Fibroblast of the aortic adventitia (primary cell): ENCODE measurements at regions not wholly inside any gene's neighbourhood (a gene's known extent, or its start where the extent isn't known, plus 50 kb on each side); places are given as distances from the start of the nearest gene placed in this dataset.

Experiments used
- DNase-seq: peaks from one replicate; pipeline ENCODE4 v3.0.0-alpha.2; 2010; ENCODE audit warnings: low read depth
- H3K4me3 ChIP-seq: 2 replicates; pipeline ENCODE4 v1.5.1; 2011; ENCODE audit warnings: low read depth, mild to moderate bottlenecking, control low read depth, low read length, moderate library complexity
- TF ChIP-seq, protein P1 (sequence below): IDR thresholded peaks from 2 replicates; pipeline ENCODE4 v1.5.1; 2011; ENCODE audit warnings: mild to moderate bottlenecking, low read length, control low read depth, inconsistent platforms; ENCODE audit not compliant: insufficient read depth

DNA sequence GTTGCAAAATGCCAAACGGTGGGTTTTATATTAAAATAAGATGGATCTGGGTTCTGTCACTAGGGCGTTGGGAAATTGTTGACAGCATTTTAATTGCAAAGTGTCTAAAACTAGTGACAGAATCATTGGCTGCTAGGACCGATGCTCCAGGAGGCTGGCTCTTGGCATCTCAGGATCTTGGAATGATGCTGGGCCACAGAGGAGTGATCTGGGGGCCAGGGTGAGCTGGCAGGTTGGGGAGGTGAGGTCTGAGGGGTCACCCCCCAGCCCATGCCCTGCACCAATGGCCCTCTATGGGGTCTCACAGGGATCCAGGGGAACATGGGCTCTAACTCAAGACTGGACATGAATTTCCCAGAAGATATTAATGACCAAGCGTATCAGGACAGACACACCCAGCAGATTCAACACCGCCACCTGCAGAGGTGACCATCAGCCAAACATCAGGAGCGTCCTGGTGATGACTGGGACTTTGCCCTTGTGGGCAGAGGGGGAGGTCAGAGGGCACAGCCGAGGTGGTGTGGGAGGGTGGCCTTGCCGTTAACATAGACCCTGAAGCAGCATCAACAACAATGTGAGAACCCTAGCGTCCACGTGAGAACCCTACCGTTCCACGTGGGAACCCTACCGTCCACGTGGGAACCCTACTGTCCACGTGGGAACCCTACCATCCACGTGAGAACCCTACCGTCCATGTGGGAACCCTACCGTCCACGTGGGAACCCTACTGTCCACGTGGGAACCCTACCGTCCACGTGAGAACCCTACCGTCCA lies 89.0 kb upstream of the PPP2R2D start:
- H3K4me3 ChIP-seq = no peak overlapping the region
- TF ChIP-seq, protein P1, sequence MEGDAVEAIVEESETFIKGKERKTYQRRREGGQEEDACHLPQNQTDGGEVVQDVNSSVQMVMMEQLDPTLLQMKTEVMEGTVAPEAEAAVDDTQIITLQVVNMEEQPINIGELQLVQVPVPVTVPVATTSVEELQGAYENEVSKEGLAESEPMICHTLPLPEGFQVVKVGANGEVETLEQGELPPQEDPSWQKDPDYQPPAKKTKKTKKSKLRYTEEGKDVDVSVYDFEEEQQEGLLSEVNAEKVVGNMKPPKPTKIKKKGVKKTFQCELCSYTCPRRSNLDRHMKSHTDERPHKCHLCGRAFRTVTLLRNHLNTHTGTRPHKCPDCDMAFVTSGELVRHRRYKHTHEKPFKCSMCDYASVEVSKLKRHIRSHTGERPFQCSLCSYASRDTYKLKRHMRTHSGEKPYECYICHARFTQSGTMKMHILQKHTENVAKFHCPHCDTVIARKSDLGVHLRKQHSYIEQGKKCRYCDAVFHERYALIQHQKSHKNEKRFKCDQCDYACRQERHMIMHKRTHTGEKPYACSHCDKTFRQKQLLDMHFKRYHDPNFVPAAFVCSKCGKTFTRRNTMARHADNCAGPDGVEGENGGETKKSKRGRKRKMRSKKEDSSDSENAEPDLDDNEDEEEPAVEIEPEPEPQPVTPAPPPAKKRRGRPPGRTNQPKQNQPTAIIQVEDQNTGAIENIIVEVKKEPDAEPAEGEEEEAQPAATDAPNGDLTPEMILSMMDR = no peak
- DNase-seq = no peak

DNA sequence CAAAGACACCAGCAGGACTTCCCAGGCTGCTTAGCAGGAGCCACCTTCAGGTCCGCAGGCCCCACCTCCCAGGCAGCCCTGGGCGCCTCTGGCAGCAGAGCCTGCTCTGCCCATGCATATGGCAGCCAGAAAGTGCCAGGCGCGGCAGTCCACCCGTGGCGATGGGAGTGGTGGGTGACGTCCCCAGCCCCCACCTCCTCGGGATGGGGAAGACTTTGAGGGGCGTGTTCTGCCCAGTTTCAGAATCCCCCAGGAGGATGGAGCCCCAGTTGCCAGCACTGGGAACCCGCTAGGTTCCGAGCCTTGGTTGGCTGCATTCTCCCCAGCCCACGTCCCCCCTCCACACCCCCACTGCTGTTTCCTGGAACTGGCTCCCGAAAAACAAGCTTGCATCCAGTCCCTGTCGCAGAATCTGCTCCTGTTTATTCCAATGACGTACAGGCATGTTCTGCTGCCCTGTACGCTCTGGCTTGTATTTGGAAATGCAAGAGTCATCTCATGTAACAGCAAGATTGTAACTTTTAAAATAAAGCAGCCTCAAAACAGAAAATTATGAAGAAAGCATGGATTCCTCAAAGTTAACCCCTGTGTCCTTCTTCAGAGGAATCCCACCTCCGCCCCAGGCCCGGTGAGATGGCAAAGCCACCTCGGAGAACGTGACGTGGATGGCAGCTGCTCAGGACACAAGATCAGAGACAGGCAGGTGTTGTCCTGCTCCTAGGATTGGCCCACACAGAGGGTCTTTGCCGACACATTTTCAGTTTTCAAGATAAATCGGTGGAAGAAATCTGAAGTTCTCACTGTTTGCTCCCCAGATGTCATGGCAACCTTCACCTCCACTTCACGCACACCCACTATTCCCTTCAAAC lies 87.8 kb upstream of the PPP2R2D start:
- DNase-seq = no peak
- no peak overlapping the region for H3K4me3 ChIP-seq
- TF ChIP-seq, protein P1 = no peak

DNA sequence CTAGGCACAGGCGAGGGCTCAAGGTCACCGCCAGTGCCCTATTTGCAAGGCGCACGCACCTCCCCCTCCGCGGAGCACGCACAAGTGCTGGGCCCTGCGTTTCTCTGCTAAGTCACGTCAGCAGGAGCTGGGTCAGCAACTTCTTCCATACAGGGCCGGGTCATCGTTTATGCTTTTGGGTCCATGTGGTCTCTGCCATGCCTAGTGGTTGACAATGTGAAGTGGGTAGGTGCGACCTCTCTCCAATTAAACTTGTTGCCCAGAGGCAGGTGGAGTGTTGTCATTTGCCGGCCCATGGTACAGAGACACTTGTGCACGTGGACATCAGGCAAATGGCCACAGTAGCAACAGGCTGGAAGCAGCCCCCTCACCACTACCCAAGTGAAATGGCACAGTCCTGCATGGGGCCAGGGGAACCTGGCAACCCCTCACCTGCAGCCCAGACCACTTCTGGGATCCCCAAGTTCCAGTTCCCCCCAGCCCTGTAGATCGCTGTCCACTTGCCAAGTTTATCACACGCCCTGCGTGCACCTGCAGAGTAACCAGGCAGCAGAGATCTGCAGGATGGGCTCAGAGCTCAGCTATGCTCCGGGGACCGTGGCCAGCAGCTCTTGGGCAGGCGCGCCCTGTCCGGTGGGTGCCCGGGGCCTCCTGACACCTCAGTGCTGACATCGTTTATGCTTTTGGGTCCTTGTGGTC lies 86.1 kb upstream of the PPP2R2D start:
- H3K4me3 ChIP-seq = no peak overlapping the region
- TF ChIP-seq, protein P1 = no peak
- no peak for DNase-seq

DNA sequence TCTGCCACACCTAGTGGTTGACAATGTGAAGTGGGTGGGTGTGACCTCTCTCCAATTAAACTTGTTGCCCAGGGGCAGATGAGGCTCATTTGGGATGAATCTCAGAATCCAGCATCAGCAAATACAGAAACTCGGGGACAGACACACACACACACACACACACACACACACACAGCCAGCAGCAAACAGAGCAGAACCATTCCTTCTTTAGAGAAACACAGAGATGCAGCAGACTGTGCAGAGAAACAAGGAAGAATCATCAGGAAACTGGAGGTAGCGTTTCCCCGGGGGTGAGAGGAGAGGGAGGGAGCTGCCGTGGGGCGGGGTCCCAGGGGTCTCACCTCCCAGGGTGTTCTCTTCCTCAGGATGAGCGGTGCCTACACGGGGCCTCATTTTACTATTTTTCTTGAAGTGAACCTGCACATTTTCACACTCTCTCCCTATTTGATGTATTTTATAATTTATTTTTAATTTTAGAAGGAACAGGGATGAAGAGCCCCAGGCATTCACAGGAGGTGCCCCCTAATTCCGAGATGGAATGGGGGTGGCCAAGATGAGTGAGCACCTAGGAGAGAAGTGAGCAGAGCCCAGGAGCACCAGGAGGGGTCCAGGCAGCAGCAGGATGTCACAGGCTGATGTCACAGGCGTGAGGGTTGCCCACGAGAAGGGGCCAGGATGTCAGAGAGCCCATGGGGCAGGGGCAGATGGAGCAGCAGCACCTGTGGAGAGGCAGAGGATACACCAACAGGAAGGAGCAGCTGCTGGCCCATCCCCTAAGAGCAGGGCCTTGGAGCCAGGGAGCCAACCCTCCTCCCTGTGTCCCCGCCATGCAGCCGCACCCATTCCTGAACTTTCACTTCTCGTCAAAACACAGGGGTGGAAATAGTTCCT lies 85.3 kb upstream of the PPP2R2D start:
- TF ChIP-seq, protein P1 = no peak
- DNase-seq = no peak

DNA sequence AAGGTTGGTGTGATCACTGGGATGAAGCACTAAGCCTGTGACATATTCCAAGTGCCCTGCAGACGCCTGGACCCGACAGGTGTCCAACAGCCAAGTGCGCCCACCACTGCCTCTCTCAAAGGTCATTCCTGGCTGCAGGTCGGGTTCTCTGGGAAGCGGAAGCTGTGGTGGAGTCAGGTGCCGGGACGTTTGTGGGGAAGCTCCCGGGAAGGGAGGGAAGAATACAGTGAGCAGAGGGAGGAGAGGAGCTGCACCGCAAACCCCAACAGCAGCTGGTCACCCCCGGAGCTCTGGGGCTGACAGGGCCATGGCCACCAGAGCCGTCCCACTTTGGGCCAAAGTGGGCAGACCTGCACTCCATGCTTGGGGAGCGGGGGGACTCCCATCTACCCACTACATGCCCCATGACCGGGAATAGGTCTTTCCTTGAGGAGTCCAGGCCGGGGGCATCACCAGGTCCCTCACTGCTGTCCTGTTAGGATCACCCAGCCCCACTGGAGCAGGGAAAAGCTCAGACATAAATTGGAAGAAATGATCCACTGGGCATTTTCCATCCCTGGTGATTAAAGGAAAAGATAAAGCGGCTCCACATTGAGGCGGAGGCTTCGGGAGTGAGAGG lies 84.5 kb upstream of the PPP2R2D start:
- TF ChIP-seq, protein P1 = no peak
- H3K4me3 ChIP-seq = no peak overlapping the region
- DNase-seq = no peak

More for the DNA sequence above, 85.3 kb upstream of the PPP2R2D start:
- H3K4me3 ChIP-seq = no peak overlapping the region
